Naive thymus-derived CD8-positive, alpha-beta T cell (primary cell): ENCODE measurements at regions not wholly inside any gene's neighbourhood (a gene's known extent, or its start where the extent isn't known, plus 50 kb on each side); places are given as distances from the start of the nearest gene placed in this dataset.

ENCODE experiments used
- ATAC-seq, 2 donors: fragments of 150-1000 bp; cut with Tn5 transposase in 1 of 2; sonication (Bioruptor Pico), chemical (Tn5 transposase) in 1 of 2; 1 replicate in 1 of 2; 2 replicates in 1 of 2; pipeline ENCODE4 v1.10.0; 2021; ENCODE audit warnings: mild to moderate bottlenecking in 2 of 2, moderate library complexity in 2 of 2
- POLR2A ChIA-PET: fragments of 350-600 bp; sonication (Branson Sonifier 250); formaldehyde crosslinking; loops from one replicate; lab custom pipeline; 2021; ENCODE audit warnings: antibody characterized with exemption; lab: Charles Lee
- DNase-seq, 10 donors: peaks; one replicate each; pipeline versions ENCODE4 v3.0.0 to v3.0.0-alpha.2; 2020 to 2022
- H3K27ac Mint-ChIP-seq, 10 donors: one replicate each; pipeline ENCODE4 v1.8.0; 2020 to 2022; ENCODE audit warnings: mild to moderate bottlenecking in 10 of 10, mixed read lengths in 10 of 10, moderate library complexity in 4 of 10, inconsistent platforms in 1 of 10
- H3K27me3 Mint-ChIP-seq, 5 donors: one replicate each; pipeline ENCODE4 v1.8.0; 2021 to 2022; ENCODE audit warnings: mixed read lengths in 5 of 5
- H3K36me3 Mint-ChIP-seq, 3 donors: one replicate each; pipeline ENCODE4 v1.8.0; 2020 to 2022; ENCODE audit warnings: mixed read lengths in 3 of 3, mild to moderate bottlenecking in 2 of 3, inconsistent platforms in 1 of 3
- H3K4me1 Mint-ChIP-seq, 4 donors: one replicate each; pipeline ENCODE4 v1.8.0; 2021 to 2022; ENCODE audit warnings: mixed read lengths in 4 of 4
- H3K4me3 Mint-ChIP-seq, 10 donors: one replicate each; pipeline ENCODE4 v1.8.0; 2020 to 2022; ENCODE audit warnings: mild to moderate bottlenecking in 10 of 10, mixed read lengths in 10 of 10, moderate library complexity in 6 of 10, inconsistent platforms in 1 of 10
- H3K9me3 Mint-ChIP-seq, 9 donors: one replicate each; pipeline ENCODE4 v1.8.0; 2020 to 2022; ENCODE audit warnings: mixed read lengths in 9 of 9, mild to moderate bottlenecking in 3 of 9, inconsistent platforms in 1 of 9, moderate library complexity in 1 of 9

DNA sequence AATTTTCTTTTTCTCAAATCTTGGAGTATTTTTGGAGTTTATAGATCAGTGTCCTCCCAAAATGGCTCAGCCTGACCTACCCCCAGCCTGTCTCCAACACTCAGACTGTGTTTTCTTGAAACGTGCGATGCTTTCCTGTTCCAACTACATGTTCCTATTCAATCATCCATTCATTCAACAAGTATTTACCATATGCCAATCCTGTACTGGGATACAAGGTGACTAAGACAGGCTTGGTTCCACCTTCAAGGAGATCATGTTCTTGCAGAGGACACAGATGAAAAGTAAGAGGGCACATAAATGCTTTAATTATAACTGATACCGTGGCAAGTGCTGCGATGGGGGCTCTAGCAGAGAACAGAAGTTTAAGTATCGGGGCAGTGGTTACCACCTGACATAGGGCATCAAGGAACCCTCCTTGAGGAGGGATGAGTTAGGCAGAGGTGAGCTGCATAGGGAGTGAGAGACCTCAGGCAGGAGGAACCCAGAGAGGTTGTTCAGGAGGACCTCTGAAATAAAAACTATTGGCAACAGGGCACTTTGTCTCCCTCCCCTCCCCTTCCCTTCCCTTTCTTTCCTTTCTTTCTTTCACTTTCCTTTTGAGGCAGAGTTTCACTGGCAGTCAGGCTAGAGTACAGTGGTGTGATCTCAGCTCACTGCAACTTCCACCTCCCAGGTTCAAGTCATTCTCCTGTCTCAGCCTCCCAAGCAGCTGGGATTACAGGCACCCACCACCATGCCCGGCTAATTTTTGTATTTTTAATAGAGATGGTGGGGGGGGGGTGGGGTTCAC is 469.0 kb downstream of the EPHA4 start:
- peaks cover 0 to 10% (median 0%) of the 10 kb centered on the region in 9 donors for H3K9me3 Mint-ChIP-seq
- POLR2A ChIA-PET: no interaction called here
- DNase-seq (no peak), ATAC-seq (no peak)
- H3K4me1 Mint-ChIP-seq: peaks cover 0 to 5% (median 0%) of the 10 kb centered on the region in 4 donors
- no peak overlapping the region for H3K27ac Mint-ChIP-seq
- no peak overlapping the region for H3K4me3 Mint-ChIP-seq
- H3K36me3 Mint-ChIP-seq: no peaks in the 10 kb centered on the region
- H3K27me3 Mint-ChIP-seq: peaks cover 0 to 10% (median 2%) of the 10 kb centered on the region in 5 donors

DNA sequence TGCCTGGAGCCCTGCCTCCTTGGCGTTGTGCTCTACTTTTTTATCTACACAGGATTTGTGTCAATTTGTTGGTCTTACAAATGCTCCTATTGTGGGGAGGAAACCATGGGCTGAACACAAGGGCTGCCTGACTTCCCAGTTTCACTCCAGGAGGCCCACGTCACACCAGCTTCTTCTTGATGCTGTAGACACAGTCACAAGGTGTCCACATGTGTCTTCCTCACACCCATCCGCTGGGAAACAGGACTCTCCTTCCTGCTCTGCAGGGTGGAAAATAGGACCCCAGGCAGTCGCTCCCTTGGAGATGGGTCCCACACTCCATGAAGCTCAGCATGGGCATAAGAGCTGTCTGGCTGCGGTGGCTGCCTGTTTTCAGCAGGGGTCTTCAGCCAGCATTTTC is 468.2 kb downstream of the EPHA4 start:
- Mint-ChIP-seq H3K9me3 (peaks cover 0 to 10% (median 0%) of the 10 kb centered on the region in 9 donors), H3K27me3 (peaks cover 0 to 10% (median 2%) of the 10 kb centered on the region in 5 donors), H3K27ac (peak overlapping the region in 1 of 10 donors; percentile 33), H3K4me1 (peaks cover 0 to 5% (median 0%) of the 10 kb centered on the region in 4 donors), H3K36me3 (no peaks in the 10 kb centered on the region), H3K4me3 (no peak overlapping the region)
- ATAC-seq: no peak
- POLR2A ChIA-PET: no interaction called here
- DNase-seq: no peak

DNA sequence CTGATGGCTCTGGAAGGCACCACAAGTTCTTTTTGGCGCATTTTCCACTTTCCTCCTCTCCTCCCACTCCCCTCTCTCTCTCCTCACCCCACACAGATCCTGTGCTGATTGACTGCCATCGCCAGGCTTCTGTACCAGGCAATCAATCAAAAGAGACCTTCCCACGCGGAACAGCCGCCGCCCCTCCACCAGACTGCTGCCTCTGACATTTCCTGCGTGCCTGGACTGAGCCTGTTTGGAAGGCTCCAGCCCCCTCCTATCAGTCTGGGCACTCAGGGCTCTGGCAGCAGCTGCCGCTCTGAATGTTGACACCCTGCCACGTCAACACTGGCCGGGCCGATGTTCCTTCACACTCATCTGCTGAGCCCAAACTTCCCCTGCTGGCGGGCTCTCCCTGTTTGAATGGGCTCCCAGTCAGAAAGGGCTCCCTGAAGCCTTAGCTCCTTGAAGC is 467.7 kb downstream of the EPHA4 start:
- H3K36me3 Mint-ChIP-seq: no peaks in the 10 kb centered on the region
- H3K4me1 Mint-ChIP-seq: peaks cover 0 to 5% (median 0%) of the 10 kb centered on the region in 4 donors
- peak overlapping the region in 1 of 10 donors; percentile 33 for H3K27ac Mint-ChIP-seq
- ATAC-seq (no peak), DNase-seq (no peak)
- H3K9me3 Mint-ChIP-seq: peaks cover 0 to 10% (median 0%) of the 10 kb centered on the region in 9 donors
- POLR2A ChIA-PET: no interaction called here
- no peak overlapping the region for H3K4me3 Mint-ChIP-seq
- peaks cover 0 to 10% (median 2%) of the 10 kb centered on the region in 5 donors for H3K27me3 Mint-ChIP-seq

DNA sequence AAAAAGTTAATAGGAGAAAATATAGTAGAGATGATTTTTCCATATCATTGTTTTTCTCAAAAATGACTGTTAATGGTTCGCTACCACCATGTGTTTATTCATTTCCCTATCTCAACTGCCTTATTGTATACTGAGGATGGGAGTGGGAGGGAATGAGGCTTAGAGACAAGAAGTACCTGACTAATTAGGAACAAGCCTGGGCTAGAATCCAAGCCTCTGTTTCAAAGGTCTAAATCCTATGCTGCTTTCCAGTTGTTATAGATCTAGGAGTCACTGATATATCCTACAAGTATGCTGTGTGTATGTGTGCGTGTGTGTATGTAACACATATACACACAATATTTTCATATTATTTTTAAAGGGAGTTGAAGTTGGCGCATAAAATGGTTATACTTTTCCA is 465.9 kb downstream of the EPHA4 start:
- Mint-ChIP-seq H3K4me3 (no peak overlapping the region), H3K4me1 (peaks cover 0 to 5% (median 0%) of the 10 kb centered on the region in 4 donors), H3K9me3 (peaks cover 0 to 10% (median 0%) of the 10 kb centered on the region in 9 donors), H3K27ac (no peak overlapping the region), H3K27me3 (peaks cover 0 to 10% (median 2%) of the 10 kb centered on the region in 5 donors), H3K36me3 (no peaks in the 10 kb centered on the region)
- DNase-seq (no peak), ATAC-seq (no peak)
- POLR2A ChIA-PET: no interaction called here

DNA sequence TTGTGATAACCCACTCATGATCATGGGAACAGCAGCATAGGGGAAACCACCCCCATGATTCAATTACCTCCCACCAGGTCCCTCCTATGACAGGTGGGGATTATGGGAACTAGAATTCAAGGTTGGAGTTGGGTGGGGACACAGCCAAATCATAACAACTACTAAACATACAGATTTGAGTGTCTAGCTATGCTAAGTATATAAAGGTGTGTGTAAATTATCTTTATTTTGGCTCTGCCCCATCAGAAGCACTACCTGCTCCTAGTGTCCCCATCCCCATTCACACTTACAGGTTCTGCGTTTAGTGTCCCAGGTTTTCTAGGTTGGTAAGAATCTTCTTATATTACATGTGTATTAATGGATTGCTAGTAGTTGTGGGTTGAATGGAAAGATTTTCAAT is 464.7 kb downstream of the EPHA4 start:
- Mint-ChIP-seq H3K4me1 (peaks cover 0 to 5% (median 0%) of the 10 kb centered on the region in 4 donors), H3K27me3 (peaks cover 0 to 10% (median 2%) of the 10 kb centered on the region in 5 donors), H3K36me3 (no peaks in the 10 kb centered on the region), H3K4me3 (no peak overlapping the region), H3K9me3 (peaks cover 0 to 10% (median 0%) of the 10 kb centered on the region in 9 donors), H3K27ac (no peak overlapping the region)
- DNase-seq (no peak), ATAC-seq (no peak)
- POLR2A ChIA-PET: no interaction called here

DNA sequence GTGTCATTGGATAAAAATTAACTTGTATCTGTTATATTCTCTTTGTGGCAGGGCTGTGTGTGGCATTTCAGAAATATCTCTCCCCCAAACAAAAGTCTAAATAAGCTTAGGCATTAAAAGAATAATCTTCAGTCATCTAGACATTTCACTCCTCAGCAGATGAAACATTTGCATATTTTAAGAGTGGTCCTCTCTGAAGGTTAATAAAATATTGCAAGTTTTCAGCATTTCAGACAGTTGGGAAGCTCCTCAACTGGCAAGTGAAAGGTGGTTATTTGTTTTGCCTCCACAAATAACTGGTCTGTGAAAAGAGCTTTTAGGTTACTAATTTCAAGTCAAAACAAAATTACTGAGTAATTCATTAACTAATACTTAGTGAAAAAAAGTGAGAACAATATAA is 462.6 kb downstream of the EPHA4 start:
- no peak for ATAC-seq
- H3K27me3 Mint-ChIP-seq: peaks cover 0 to 5% (median 2%) of the 10 kb centered on the region in 5 donors
- H3K27ac Mint-ChIP-seq: no peak overlapping the region
- no peak for DNase-seq
- no peaks in the 10 kb centered on the region for H3K36me3 Mint-ChIP-seq
- peaks cover 0 to 10% (median 0%) of the 10 kb centered on the region in 9 donors for H3K9me3 Mint-ChIP-seq
- H3K4me1 Mint-ChIP-seq: no peaks in the 10 kb centered on the region
- no peak overlapping the region for H3K4me3 Mint-ChIP-seq
- POLR2A ChIA-PET: no interaction called here

DNA sequence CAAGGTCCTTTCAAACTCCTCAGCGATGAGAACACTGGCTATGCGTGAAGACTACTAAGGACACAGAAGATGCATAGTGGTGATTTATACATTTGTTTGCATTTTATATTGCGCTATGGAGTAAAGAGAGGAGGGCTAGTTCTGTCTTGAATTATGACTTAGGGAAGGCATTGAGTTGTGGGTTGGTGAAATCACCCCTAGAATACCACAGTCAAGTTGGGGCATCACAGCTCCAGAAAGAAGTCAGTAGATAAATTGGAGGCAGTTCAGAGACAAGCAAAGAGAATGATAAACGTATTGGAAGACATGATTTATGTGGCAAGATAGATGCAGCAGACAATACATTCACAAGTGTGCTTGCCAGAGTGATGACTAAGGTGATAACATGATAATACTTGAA is 460.4 kb downstream of the EPHA4 start:
- Mint-ChIP-seq H3K4me3 (no peak overlapping the region), H3K27me3 (no peaks in the 10 kb centered on the region), H3K9me3 (peaks cover 0 to 4% (median 0%) of the 10 kb centered on the region in 9 donors), H3K4me1 (no peaks in the 10 kb centered on the region), H3K27ac (no peak overlapping the region), H3K36me3 (no peaks in the 10 kb centered on the region)
- no peak for ATAC-seq
- POLR2A ChIA-PET: no interaction called here
- DNase-seq: no peak

DNA sequence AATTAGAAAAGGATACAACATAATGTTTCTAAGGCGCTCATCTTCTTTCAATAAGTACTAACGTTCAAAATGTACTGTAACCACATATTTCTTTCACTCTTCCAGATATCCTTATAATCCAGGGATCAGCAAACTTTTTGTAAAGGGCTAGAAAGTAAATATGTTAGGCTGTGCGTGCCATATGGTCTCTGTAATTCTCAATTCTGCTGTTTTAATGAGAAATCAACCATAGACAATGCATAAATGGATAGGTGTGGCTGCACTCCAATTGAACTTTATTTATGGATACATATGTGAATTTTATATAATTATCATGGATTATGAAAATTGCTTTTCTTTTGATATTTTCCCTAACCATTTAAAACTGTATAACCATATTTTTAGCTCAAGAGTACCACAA is 459.4 kb downstream of the EPHA4 start:
- Mint-ChIP-seq H3K27ac (no peak overlapping the region), H3K9me3 (peaks cover 0 to 2% (median 0%) of the 10 kb centered on the region in 9 donors), H3K36me3 (no peaks in the 10 kb centered on the region), H3K4me3 (no peak overlapping the region), H3K27me3 (no peaks in the 10 kb centered on the region), H3K4me1 (no peaks in the 10 kb centered on the region)
- DNase-seq (no peak), ATAC-seq (no peak)
- POLR2A ChIA-PET: no interaction called here

DNA sequence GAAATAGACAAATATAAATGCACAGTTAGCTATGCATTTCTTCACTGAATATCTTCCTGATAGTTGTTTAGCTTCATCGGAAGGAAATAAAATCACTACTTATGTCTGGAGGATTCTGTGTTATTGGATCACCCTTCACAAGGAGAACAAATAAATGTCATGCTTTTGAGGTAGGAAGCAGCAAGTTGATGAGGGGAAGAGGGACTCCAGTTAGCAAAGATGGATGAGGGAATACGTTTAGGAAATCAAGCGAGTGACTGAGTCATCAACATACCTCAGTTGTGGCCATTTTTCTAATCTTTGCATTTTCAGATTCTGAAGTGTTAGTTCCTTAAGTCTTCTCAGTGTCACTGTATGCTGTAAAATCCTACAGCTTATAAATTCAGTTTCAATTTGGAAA is 456.2 kb downstream of the EPHA4 start:
- DNase-seq (no peak), ATAC-seq (no peak)
- POLR2A ChIA-PET: no interaction called here
- no peaks in the 10 kb centered on the region for H3K4me1 Mint-ChIP-seq
- H3K36me3 Mint-ChIP-seq: no peaks in the 10 kb centered on the region
- no peak overlapping the region for H3K4me3 Mint-ChIP-seq
- H3K27me3 Mint-ChIP-seq: peaks cover 0 to 12% (median 6%) of the 10 kb centered on the region in 5 donors
- peaks cover 0 to 7% (median 0%) of the 10 kb centered on the region in 9 donors for H3K9me3 Mint-ChIP-seq
- no peak overlapping the region for H3K27ac Mint-ChIP-seq

DNA sequence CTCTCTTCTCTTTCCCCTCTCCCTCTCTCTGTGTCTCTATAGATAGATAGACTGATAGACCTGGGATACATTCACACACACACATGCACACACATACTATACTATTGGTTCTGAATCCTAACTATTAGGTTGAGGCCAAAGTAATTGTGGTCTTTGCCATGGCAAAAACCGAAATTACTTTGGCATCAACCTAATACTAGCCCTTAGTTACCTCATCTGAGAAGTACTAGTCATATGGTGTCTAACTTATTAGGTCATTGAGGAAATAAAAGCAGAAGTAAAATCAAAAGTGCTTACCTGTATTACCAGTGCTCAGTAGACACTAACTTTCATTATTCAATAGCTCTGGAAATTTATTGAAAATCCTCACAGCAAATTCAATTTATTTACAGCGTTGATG is 451.5 kb downstream of the EPHA4 start:
- H3K9me3 Mint-ChIP-seq: peaks cover 0 to 7% (median 0%) of the 10 kb centered on the region in 9 donors
- H3K4me1 Mint-ChIP-seq: no peaks in the 10 kb centered on the region
- no peak overlapping the region for H3K27ac Mint-ChIP-seq
- ATAC-seq (no peak), DNase-seq (no peak)
- POLR2A ChIA-PET: no interaction called here
- no peaks in the 10 kb centered on the region for H3K36me3 Mint-ChIP-seq
- H3K4me3 Mint-ChIP-seq: no peak overlapping the region
- H3K27me3 Mint-ChIP-seq: peaks cover 0 to 12% (median 6%) of the 10 kb centered on the region in 5 donors

DNA sequence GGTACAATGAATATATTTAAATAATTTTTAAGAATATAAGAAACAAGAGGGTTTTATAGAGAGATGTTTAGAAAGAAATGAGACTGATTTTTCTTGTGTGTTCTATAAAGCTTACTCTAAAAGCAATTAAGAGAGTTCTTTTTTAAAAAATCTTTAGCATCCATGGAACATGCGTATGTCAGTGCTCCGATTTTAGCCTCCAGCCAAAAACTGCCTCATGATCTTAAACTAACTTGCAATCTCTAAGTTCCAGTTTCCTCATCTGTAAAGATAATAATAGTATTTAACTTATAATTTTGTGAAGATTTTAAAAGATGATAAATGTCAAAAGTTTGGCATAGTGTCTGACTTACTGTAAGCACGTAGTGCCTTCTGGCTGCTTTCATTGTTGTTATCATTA is 448.7 kb downstream of the EPHA4 start:
- Mint-ChIP-seq H3K4me1 (no peaks in the 10 kb centered on the region), H3K36me3 (peaks cover 0 to 6% (median 0%) of the 10 kb centered on the region in 3 donors), H3K9me3 (peaks cover 0 to 20% (median 6%) of the 10 kb centered on the region in 9 donors), H3K27me3 (peaks cover 0 to 12% (median 6%) of the 10 kb centered on the region in 5 donors), H3K4me3 (no peak overlapping the region), H3K27ac (no peak overlapping the region)
- no peak for ATAC-seq
- POLR2A ChIA-PET: no interaction called here
- DNase-seq: no peak

DNA sequence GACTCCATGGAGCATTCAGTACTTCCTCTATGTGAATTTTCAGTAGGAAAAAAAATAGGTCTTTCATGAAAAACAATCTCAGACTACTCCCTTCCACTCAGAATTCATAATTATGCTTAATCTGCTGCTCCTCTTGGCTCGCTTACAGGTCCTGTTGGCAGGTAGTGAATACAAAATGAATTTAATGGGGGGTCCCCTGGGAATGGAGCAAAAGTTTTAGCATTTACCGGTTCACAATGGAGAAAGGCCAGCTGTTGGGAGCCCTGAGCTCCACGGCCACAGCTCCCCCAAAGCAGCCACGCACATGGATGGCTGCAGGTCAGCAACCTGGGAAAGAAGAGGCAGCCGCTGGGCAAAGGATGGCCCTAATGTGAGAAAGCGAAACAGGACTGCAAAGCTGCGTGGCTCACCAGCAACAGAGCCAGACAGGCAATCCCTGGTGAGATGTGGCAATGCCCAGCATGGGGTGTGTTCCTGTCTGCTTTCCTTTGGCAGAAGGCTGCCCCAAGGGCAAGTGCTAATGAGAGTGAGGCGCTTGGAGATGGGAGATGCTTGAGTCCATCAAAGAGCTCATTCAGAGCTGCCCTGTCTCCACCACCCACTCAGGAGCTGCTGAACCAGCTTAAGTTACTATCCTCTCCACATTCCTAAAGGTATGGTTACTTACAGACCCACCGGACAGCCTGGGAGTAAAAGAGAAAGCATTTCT is 447.4 kb downstream of the EPHA4 start:
- POLR2A ChIA-PET: no interaction called here
- no peak for DNase-seq

DNA sequence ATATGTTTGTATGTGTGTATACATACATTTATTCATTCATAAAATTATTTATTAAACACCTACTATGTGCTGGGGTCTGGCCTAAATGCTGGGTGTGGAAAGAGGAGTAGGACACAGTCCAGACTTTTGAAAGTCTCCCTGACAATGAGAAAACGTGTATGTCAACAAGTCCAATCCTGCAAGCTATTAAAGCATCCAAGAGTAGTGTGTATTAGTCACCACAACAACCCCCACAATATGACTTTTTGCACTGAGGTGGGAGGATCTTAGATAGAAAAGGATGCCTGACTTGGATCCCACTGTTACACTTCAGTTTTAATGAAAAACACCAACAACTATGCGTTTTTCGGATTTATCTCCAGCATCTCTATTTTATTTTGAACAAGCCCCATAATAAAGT is 446.4 kb downstream of the EPHA4 start:
- H3K36me3 Mint-ChIP-seq: peaks cover 0 to 6% (median 0%) of the 10 kb centered on the region in 3 donors
- peaks cover 0 to 4% (median under 1%) of the 10 kb centered on the region in 5 donors for H3K27me3 Mint-ChIP-seq
- DNase-seq (no peak), ATAC-seq (no peak)
- peaks cover 0 to 16% (median 7%) of the 10 kb centered on the region in 9 donors for H3K9me3 Mint-ChIP-seq
- POLR2A ChIA-PET: no interaction called here
- no peaks in the 10 kb centered on the region for H3K4me1 Mint-ChIP-seq
- H3K27ac Mint-ChIP-seq: no peak overlapping the region
- no peak overlapping the region for H3K4me3 Mint-ChIP-seq

More for the DNA sequence above, 447.4 kb downstream of the EPHA4 start:
- Mint-ChIP-seq H3K36me3 (peaks cover 0 to 6% (median 0%) of the 10 kb centered on the region in 3 donors), H3K9me3 (peaks cover 0 to 16% (median 7%) of the 10 kb centered on the region in 9 donors), H3K4me3 (no peak overlapping the region), H3K27ac (no peak overlapping the region), H3K4me1 (no peaks in the 10 kb centered on the region), H3K27me3 (peaks cover 0 to 8% (median 4%) of the 10 kb centered on the region in 5 donors)
- no peak for ATAC-seq
